ENCODE measurements at regions not wholly inside any gene's neighbourhood (a gene's known extent, or its start where the extent isn't known, plus 50 kb on each side); places are given as distances from the start of the nearest gene placed in this dataset.

GRCh38 chr4:53919535-53919934 lies 144.9 kb downstream of the CHIC2 start:
- TF ChIP-seq ZFX (IDR thresholded peaks at IDR 0.05), result no peak
- no peak for TF ChIP-seq SP1 (IDR thresholded peaks at IDR 0.05; ENCODE audit: low read depth)
- TF ChIP-seq REST (IDR thresholded peaks at IDR 0.05; ENCODE audit: low read depth), result no peak
- no peak for TF ChIP-seq TCF7L2 (IDR thresholded peaks at IDR 0.05; ENCODE audit: borderline replicate concordance, extremely low read depth, insufficient read depth, insufficient read length)
- no peak for TF ChIP-seq SRF (IDR thresholded peaks at IDR 0.05; ENCODE audit: low read depth)
- TF ChIP-seq ZBTB33 (IDR thresholded peaks at IDR 0.05; ENCODE audit: extremely low read depth, insufficient replicate concordance, low read length), result no peak
- no peak for TF ChIP-seq MAX (IDR thresholded peaks at IDR 0.05)
- no peak for TF ChIP-seq SIN3A (IDR thresholded peaks at IDR 0.05; ENCODE audit: low read depth)
- no peak for TF ChIP-seq FOSL1 (IDR thresholded peaks at IDR 0.05; ENCODE audit: low read depth)
- TF ChIP-seq ZNF274 (IDR thresholded peaks at IDR 0.05; ENCODE audit: low read depth, low read length), result no peak
- no peak for TF ChIP-seq EZH2 (IDR thresholded peaks at IDR 0.05)
- TF ChIP-seq YY1 (IDR thresholded peaks at IDR 0.05; ENCODE audit: extremely low read depth, insufficient replicate concordance, low read depth, low read length), result no peak
- no peak for TF ChIP-seq CBX3 (IDR thresholded peaks at IDR 0.05; ENCODE audit: low read depth)
- TF ChIP-seq EGR1 (IDR thresholded peaks at IDR 0.05; ENCODE audit: low read depth), result no peak
- no peak for TF ChIP-seq CTCF (IDR thresholded peaks at IDR 0.05 in 2 of 3, conservative IDR thresholded peaks at IDR 0.05 in 1 of 3; ENCODE audit: borderline replicate concordance in 1 of 3, insufficient read depth in 1 of 3, low read depth in 2 of 3, low read length in 2 of 3)
- no peak for TF ChIP-seq POLR2AphosphoS5 (IDR thresholded peaks at IDR 0.05; ENCODE audit: low read depth, low read length)
- TF ChIP-seq POLR2A (IDR thresholded peaks at IDR 0.05; ENCODE audit: borderline replicate concordance, extremely low read depth, insufficient read depth, insufficient read length), result no peak
- TF ChIP-seq RAD21 (IDR thresholded peaks at IDR 0.05; ENCODE audit: low read depth), result no peak
- no peak for TF ChIP-seq CEBPB (IDR thresholded peaks at IDR 0.05; ENCODE audit: low read depth)
- TF ChIP-seq EZH2phosphoT487 (IDR thresholded peaks at IDR 0.05; ENCODE audit: borderline replicate concordance), result no peak
- no TSS peak for BruUV-seq (replicated peaks)

More at GRCh38 chr4:53919535-53919934, 144.9 kb downstream of the CHIC2 start:
- no peak for ATAC-seq
- ChIA-PET CTCF (interaction anchor here (1.6 kb wide), 1 partner anchor 10 kb away, joined by 8 read pairs; no protein-coding TSS in a partner anchor), POLR2A (no interaction called here), RAD21 (ENCODE audit: low non-redundant PET in 1 of 2, low total read pairs in 2 of 2, uncharacterized antibody in 2 of 2, unreplicated experiment in 2 of 2) (no interaction called here)
- no peak for DNase-seq (ENCODE audit: low read depth, low spot score)
- no peak overlapping the region for H3K27ac ChIP-seq (ENCODE audit: low read depth, low read length)
- no peak overlapping the region for H3K9ac ChIP-seq (ENCODE audit: low read length)
- intact Hi-C loops (cut with micrococcal nuclease), result no loop called here
- no peak overlapping the region for H3K4me3 ChIP-seq (replicated peaks in 1 of 2; ENCODE audit: low read depth in 1 of 2, low read length in 2 of 2)
- no peaks in the 10 kb centered on the region for H3K36me3 ChIP-seq (ENCODE audit: control insufficient read depth in 1 of 2, insufficient read depth in 2 of 2, low read length in 2 of 2)
- no peaks in the 10 kb centered on the region for H3K79me2 ChIP-seq (ENCODE audit: insufficient read depth, low read length)
- H3K27me3 ChIP-seq (ENCODE audit: insufficient read depth, low read length), result no peaks in the 10 kb centered on the region
- no peaks in the 10 kb centered on the region for H3K9me3 ChIP-seq (ENCODE audit: control insufficient read depth in 1 of 2, insufficient read depth in 1 of 2, low read depth in 1 of 2, low read length in 2 of 2)
- H2AFZ ChIP-seq (ENCODE audit: low read depth, low read length, poor library complexity, severe bottlenecking), result no peak overlapping the region
- no peaks in the 10 kb centered on the region for H4K20me1 ChIP-seq (ENCODE audit: insufficient read depth)
- H3K4me2 ChIP-seq (ENCODE audit: low read length), result no peak overlapping the region
- no peaks in the 10 kb centered on the region for H3K9me2 ChIP-seq (ENCODE audit: insufficient read depth)
- peaks cover 0 to 6% of the 10 kb centered on the region in 2 experiments; a peak in 2 of 4 replicates for H3K4me1 ChIP-seq (ENCODE audit: control insufficient read depth in 1 of 2, insufficient read depth in 2 of 2, low read length in 2 of 2)

All from HCT116 (cell line).